GM19395 (cell line): ENCODE measurements at regions not wholly inside any gene's neighbourhood (a gene's known extent, or its start where the extent isn't known, plus 50 kb on each side); places are given as distances from the start of the nearest gene placed in this dataset.

ENCODE experiments used
- ATAC-seq: cut with Tn5 transposase; IDR thresholded peaks from one replicate; pipeline ENCODE4 v1.9.1; 2021; ENCODE audit warnings: mild to moderate bottlenecking, moderate library complexity; ENCODE audit not compliant: unreplicated experiment

DNA sequence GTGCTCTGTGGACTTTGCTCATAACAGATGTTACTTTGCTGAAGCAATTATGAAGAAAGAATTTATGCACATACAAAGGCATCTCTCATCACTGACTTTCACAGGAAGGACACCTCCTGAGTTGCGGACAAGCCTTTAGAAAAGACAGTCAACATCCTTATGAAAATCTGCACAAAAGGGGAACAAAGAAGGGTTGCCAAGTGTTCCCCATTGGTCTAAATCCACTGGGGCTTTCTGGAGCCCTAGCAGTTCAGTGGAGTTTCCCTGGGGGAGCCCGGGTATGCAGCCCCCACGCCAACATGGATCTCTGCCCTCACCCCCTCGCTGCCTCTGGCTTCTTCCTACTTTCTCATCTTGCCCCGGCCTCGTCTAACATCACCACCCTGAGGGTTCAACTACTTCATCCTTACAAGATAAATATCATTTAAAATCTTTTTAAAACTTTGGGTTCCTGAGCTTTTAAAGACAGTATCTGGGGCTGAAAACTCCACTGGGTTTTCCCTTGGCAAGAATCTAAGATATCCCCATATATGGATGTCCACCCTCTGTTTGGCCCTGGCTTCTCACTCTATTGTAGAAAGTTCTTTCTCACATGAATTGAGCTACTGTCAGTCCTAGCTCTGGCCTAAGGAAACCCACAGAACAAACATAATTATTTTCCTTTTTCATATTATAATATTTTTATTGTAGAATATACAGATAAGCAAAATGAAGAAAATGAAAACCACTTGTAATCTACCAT is 207.9 kb upstream of the RGMA start:
- ATAC-seq, result no peak

DNA sequence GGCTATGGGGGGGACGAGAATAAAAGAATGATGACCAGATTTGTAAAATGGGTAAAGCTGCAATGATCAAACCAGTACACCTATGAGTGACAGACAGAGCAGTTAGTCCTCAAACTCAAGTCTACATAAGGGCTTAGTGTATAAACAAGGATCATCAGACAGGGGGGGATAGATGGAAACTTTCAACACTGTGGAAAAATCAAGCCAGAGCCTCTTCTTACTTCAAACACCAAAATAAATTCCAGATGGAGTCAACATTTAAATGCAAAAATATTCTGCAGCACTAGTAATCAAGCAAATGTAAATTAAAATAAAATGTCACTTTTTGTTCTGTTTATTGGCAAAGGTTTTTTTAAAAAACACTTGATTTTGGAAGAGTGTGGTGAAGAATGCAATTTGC is 205.9 kb upstream of the RGMA start:
- ATAC-seq, result no peak

DNA sequence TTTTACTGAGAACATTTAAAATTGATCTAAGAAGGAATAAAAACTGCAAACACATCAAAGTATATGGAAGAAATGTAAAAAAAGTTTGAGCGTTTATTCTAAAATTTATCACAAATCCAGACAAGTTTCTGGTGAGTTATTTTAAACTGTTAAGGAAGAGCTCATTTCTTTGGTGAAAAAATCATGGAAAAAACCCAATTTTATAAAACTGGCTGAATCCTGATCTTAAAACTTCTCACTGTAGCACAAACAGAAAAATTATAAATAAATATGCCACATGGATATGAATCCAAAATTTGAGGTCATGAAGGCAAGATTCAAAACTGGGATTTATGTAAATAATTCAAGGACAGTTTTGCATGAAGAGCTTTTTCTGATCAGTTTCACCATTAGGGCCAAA is 205.1 kb upstream of the RGMA start:
- no peak for ATAC-seq

DNA sequence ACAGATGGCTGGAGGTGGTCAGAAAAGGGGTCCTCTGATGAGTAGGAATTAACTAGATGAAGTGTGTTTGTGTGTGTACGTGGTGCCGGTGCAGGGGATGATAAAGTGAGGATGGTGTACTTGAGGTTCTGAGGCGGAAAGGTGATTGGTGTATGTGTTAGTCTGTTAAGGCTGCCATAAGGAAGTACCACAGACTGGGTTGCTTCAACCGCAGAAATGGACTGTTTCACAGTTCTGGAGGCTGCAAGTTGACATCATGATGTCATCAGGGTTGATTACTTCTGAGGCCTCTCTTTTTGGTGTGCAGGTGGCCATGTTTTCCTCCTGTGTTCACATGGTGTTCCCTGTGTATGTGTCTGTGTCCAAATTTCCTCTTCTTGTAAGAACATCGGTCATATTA is 202.4 kb upstream of the RGMA start:
- ATAC-seq, result no peak

DNA sequence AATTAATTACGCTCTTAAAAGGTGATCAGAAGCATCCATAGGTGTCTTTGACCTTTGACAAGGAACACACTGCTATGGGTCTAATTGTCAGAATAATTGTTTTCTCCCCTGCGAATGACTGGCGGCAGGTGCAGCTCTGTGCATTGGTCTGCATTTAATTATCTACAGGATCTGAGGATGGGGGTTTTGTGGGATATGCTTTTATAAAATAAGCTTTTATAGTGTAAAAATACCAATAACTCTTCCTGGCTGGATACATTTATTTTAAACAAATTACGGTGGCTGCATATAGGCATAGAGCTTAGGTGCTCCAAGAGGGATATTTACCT is 201.6 kb upstream of the RGMA start:
- no peak for ATAC-seq

DNA sequence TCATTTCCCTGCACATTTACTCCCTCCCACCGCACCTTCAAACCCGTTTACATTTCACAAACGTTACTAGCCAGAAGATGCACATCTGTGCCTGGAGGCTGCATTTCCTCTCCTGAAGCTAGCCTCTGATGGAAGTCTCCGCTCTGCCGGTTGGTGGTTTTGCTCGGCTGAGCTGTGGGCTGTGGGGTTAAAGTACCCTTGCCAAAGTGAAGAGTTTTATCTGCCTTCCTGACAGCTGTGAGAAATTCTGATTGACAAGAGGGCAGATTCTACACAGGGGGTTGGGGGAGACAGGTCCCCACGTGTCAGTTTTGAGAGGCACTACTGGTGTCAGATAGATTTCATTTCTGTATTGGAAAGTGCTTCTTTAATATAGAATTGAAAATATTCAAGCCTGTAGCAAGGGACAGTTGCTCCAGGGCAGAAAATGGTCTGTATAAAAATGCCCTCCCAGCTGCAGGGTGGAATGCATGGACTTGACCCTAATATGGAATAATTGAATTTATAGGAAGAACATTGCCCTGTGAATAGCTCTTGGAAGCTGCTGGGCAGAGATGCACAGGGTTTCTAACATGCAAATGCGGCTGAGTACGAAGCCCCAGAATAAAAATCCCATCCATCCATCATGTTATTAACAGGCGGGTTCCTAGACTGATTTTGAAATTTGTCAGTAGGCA is 201.1 kb upstream of the RGMA start:
- ATAC-seq, result no peak

DNA sequence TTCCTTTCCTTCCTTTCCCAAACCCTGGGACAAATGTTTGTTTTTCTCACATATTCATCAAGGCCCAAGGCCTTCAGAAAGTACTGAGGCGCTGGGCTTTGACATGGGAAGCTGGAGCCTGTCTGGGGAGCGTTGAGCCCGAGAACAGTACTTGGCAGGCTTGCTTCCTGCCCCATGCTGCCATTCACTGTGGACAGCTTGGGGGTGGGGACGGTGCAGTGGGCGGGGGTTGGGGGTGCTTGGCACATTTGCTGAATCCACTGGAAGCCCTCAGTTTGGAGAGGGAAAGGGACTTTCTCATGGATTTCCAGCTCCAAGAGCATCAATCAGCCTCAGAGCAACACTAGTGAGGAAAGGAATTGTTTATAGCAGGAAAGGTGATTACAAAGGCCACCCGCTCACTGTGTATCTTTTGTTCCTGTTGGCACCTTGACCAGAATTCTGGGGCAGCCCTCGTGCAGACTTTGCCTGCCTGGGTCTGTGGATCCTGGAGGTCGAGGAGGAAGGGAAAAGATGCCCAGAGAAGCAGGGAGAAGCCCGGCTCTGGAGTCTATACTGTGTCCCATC is 199.8 kb upstream of the RGMA start:
- no peak for ATAC-seq

DNA sequence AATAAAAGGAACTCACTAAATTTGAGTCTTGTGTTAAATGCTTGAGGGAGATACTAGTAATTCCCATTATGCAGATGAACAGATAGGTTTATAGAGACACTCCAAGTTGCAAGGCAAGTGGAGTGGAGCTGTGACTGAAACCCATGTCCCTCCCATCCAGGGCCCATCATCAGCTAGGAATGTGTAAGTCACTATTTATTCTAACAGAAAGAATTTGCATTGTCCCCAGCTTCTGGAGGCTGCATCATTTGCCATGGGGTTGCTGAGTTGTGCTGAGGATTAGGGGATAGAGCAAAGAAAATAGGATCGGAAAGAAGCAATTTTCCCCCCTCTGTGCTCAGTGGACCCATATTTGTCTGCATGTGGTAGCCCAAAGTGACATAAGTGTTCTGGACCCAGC is 197.4 kb upstream of the RGMA start:
- ATAC-seq, result no peak

DNA sequence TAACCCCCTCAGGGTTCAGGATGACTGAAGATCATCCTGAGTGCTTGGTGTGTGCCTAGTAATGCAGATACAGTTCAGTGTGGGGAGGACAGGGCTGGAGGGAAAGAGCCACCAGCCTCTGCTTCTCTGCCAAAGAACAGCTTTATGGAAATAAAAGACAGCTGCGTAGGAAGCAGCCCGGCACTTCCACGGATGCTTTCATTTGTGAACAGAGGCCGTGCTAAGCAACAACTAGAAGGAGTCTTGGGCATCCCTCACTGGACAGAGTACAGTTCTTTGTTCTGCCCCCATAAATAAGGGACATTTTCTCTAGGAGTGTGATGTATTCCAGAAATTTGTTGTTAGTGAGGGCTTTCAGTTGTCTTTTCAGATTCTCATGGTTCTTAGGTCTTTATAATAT is 194.8 kb upstream of the RGMA start:
- no peak for ATAC-seq

DNA sequence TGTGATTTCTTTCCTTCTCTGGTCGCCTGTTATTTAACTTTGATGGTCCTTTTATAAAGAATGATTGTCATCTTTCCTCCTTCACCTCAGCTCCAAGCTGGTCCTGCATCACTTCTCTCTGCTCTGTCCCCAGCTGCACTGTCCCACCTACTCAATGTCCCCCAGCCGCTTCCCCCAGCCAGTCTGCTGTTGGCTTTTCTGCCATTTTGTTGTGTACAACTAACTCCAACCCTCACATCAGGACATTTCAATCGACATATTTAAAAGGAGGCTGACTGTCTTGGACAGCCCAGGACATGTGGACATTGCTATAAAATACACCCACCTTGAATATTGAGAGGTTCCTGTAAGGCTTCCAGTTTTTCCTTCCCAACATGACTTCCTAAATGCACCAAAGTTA is 193.8 kb upstream of the RGMA start:
- ATAC-seq, result no peak

DNA sequence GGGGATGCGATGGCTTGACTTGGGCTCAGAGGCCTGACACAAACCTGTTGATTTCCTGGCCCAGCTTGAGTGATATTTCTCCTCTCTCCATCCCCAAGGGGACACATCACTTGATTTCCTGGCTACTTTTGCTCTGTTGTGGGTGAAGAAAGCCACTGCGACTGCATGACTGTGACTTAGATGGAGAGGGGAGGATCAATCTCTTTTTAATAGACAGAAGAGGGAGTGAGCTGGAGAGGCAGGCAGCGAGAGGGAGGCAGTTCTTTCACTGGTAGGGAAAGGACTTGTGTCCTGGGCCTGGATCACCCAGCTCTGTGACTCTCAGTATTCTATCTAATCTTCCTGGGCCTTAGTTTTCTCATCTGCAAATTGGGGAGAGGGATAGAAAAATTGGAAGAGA is 189.8 kb upstream of the RGMA start:
- no peak for ATAC-seq

DNA sequence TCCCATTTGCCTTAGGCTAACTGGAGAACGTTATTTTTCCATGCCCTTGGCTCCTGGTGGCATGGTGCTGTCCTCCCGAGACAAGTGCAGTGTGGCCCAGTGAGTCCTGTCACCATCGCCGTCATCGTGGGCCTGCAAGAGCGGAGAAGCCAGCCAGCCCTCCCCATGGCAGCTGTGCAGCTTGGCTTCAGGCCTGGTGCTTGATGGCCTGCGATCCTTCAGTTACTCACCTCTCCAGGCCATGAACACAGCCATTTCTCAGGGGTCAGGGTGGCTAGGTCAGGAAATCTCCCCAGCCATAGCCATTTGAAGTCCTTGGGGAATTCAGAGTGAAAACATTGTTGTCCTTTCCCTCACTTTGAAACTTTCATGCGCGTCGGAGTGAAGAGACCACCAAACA is 189.0 kb upstream of the RGMA start:
- ATAC-seq, result no peak

DNA sequence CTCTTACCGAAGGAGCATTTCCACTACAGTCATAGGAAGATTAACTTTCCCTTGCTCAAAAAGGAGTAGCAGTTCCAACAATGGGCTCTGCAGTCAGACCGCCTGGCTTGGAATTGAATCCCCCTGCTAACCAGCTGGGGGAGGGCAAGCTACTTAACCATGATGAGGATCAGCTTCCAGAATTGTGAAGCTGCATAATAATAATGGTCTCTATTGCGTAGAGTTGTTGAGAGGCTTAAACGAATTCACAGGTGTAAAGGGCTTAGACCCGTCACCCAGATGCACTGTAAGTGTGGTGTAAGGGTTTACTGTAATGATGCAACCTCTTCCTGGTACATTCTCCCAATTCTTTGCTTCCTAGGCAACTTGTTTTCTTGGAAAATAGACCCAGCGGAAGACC is 185.2 kb upstream of the RGMA start:
- no peak for ATAC-seq

DNA sequence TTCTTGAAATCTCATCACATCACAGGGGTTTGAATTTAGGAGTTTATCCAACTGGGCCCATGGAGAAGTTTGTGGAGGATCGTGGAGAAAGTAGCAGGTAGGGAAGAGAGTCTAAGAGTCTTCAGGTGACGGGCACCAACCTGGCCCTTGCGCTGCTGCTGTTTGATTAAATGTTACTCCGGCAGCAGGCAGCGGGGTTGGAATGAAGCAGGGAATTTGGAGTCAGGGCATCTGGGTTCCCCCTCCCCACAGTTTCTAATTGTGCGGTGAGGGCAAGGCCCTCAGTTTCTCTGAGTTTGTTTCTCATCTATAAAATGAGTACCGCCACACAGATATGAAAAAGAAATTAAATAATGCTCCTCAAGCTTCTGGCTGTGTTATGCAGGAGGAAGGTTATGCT is 182.9 kb upstream of the RGMA start:
- ATAC-seq, result no peak

DNA sequence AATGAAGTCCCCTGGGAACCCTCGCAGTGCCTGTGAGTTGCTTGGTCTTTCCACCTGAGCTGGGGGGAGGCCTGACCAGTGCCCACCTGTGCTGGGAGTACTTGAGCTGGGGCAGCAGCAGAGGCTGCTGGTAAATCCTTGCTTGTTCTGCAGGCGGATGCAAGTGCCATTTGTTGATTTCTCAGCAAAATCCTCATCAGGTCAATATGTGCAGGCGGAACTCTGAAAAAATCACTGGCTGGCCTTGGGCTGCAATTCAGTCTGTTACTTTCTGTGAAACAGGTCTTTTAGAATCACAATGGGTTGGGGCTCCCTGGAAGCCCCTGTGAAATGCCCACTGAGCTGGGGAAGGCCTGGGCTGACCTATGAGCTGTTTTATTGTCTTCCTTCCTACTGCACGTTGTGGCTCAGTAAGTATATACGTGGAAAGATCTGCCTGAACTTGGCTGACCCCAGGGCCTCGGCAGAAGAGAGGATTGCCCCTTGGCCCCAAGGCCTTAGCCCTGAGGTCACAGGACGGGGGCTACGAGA is 182.0 kb upstream of the RGMA start:
- no peak for ATAC-seq

DNA sequence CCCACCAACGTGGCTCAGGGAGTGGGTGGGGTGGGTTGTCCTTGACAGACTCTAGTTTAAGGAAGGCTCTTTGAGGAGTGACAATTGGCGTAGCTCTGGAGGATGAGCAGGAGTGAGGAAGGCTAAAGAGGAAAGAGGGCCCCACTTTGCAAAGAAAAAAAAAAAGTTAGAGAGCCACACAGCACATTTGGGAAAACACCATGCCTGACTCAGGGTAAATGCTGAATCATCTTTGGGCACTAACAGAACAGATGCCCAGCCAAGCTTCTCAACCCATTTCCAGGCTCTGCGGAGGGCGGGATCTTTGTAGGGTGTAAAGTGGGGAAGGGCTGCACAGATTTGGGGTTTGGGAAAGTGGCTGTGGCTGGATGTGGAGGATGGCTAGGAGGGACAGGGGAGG is 179.1 kb upstream of the RGMA start:
- ATAC-seq, result no peak

DNA sequence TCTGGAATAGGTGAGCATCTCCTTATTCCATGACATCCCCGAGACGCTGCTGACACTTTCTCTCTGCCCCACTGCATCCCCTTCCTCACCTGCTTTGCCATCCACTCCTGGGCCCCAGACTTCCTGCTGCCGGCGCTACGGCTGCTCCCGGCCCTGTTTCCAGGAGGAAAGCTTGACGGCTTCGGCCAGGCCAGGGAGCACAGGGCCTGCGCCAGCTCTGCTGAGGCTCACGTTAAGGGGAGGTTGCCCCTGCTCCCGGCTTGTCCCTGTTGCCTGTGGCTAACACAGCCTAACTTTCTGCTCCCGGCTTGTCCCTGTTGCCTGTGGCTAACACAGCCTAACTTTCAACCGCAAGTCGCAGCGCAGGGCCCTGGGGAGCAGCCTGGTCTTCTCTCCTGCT is 177.3 kb upstream of the RGMA start:
- ATAC-seq, result no peak

DNA sequence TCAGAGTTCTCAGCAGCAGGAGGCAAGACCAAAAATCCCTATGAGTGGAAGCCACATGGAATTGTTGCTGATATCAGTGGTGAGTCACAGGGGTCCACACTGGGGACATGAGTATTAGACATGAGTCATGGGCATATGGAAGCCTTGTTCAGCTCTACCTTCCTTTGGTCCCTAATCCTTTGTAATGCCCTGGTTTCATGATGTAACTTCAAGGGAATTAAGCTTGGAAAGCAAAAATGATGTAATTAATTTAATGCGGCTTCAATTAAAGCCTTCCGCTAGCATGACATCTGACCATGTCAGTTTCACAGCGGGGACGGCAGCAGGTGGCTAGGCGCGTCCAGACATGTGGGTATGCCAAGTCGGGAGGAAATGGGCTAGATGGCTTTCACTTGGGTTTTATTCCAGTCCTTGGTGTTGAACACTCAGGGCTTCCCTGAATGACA is 176.1 kb upstream of the RGMA start:
- no peak for ATAC-seq

DNA sequence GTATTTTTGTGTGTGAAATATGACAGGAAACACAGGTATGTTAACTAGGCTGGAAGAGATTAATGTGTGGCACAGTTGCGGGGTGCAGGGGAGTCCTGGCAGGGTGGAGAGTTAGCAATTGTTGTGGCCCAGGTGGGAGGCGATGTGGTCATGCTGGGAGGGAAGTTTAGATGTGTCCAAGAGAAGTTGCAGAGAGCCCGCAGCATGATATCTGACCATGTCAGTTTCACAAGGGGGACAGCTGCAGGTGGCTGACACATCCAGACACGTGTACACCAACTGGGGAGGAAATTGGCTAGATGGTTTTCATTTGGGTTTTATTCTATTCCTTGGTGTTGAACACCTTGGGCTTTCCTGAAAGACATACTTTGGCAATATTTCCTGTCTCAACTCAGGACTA is 172.8 kb upstream of the RGMA start:
- no peak for ATAC-seq

DNA sequence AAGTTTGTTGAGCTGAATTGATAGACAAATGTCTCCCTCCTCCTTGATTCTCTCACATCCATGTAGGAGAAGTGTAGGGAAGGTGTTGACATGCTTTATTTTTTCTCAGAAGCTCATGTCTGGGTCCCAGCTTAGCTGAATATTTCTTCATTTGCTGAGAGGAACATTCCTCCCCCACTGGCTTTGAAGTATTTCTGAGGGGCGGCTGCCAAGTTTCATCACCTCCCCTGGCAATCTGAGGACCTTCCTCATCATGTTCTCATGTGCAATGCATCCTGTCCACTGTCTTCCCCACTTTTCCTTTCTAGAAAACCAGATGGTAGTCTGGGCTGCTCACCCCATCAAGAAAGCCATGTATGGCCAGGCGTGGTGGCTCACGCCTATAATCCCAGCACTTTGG is 168.9 kb upstream of the RGMA start:
- no peak for ATAC-seq

DNA sequence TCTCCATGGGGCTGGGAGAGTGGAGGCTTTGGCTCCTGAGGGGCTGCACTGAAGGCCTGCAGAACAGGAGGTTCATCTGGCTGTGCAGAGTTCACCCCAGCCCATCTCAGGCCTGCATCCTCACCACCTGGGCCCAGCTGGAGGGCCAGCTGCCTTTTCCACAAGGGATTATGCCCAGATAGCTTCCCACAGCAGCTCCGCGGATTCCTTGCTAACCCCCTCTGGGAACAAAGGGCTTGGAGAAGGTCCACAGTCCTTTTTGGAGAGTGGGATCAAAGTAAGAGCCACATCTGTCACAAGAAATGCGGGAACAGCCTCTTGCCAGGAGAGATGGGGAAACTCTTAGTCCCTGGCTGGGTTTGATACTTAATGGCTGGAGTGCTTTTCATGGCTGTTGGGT is 164.7 kb upstream of the RGMA start:
- no peak for ATAC-seq

DNA sequence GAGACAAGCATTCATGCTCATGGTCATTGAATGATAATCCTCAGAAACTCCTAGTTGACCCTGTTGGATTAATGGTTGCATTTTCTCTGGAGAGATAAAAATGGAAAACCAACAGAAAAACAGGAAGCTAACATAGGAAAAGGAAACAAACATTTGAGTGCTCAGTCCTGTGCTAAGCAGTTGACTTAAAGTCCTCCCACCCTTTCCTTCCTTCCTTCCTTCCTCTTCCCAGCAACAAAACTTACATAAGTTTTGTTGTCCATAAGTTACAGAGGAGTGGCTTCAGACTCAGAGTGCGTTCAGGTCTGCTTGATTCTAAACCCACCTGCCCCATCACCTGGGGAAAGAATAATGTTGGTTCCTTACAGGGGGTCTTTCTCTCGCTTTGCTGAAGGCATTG is 163.8 kb upstream of the RGMA start:
- no peak for ATAC-seq
